HCT116 (cell line): ENCODE measurements at regions not wholly inside any gene's neighbourhood (a gene's known extent, or its start where the extent isn't known, plus 50 kb on each side); places are given as distances from the start of the nearest gene placed in this dataset.

ENCODE experiments used
- ATAC-seq: fragments of 200-7000 bp; cut with Tn5 transposase; 2 replicates; pipeline ENCODE4 v1.9.1; 2020; ENCODE audit warnings: mild to moderate bottlenecking, moderate library complexity
- BruUV-seq: library from RNA; stranded (reverse); fragments of 400-500 nt; replicated peaks from 2 replicates; lab custom pipeline; 2021; lab: Mats Ljungman, UMichigan
- CTCF ChIA-PET: fragments of 300-600 bp; sonication (Branson Sonifier 250); formaldehyde crosslinking; loops from one replicate; lab custom pipeline; 2021; ENCODE audit warnings: antibody characterized with exemption; lab: Charles Lee
- POLR2A ChIA-PET: fragments of 300-600, 350-600 bp; sonication (Branson Sonifier 250); formaldehyde crosslinking; loops from one replicate; lab custom pipeline; 2021; ENCODE audit warnings: antibody characterized with exemption; lab: Charles Lee
- RAD21 ChIA-PET, 2 experiments: fragments of 300-600 bp; sonication (Branson Sonifier 250); formaldehyde crosslinking; loops; one replicate each; lab custom pipeline; 2023; ENCODE audit warnings: low total read pairs in 2 of 2; ENCODE audit not compliant: uncharacterized antibody in 2 of 2, unreplicated experiment in 2 of 2, low non-redundant PET in 1 of 2; lab: Charles Lee
- DNase-seq: peaks from one replicate; pipeline ENCODE4 v3.0.0-alpha.2; 2010; ENCODE audit warnings: low read depth, low spot score
- H2AFZ ChIP-seq: fragments of 200-600 bp; shearing (Covaris generic), sonication (generic); 2 replicates; pipeline ENCODE4 v1.6.1; 2017; ENCODE audit warnings: low read depth, mixed run types, mixed read lengths, antibody characterized with exemption, low read length; ENCODE audit not compliant: poor library complexity, severe bottlenecking
- H3K27ac ChIP-seq: 2 replicates; pipeline ENCODE4 v1.5.1; 2012; ENCODE audit warnings: low read depth, low read length
- H3K27me3 ChIP-seq: fragments of 200-600 bp; sonication (generic); 2 replicates; pipeline ENCODE4 v1.6.1; 2016; ENCODE audit warnings: mixed run types, low read length, mixed read lengths; ENCODE audit not compliant: insufficient read depth
- H3K36me3 ChIP-seq, 2 experiments: fragments of 200-500 bp in 1 of 2; fragments of 200-600 bp in 1 of 2; sonication (Bioruptor generic) in 1 of 2; sonication (generic) in 1 of 2; 2 replicates each; pipeline versions ENCODE4 v1.5.1 to v1.6.1; 2014 to 2016; ENCODE audit warnings: low read length in 2 of 2, inconsistent platforms in 1 of 2, mixed read lengths in 1 of 2, mixed run types in 1 of 2; ENCODE audit not compliant: insufficient read depth in 2 of 2, control insufficient read depth in 1 of 2
- H3K4me1 ChIP-seq, 2 experiments: fragments of 200-600 bp in 1 of 2; sonication (generic) in 1 of 2; 2 replicates each; pipeline versions ENCODE4 v1.5.1 to v1.6.1; 2012 to 2017; ENCODE audit warnings: low read length in 2 of 2, inconsistent platforms in 1 of 2, mild to moderate bottlenecking in 1 of 2, mixed read lengths in 1 of 2, mixed run types in 1 of 2, moderate library complexity in 1 of 2; ENCODE audit not compliant: insufficient read depth in 2 of 2, control insufficient read depth in 1 of 2
- H3K4me2 ChIP-seq: fragments of 200-600 bp; sonication (generic); 2 replicates; pipeline ENCODE4 v1.6.1; 2017; ENCODE audit warnings: mixed run types, low read length, mixed read lengths
- H3K4me3 ChIP-seq, 2 experiments: fragments of 200-600 bp in 1 of 2; sonication (generic) in 1 of 2; replicated peaks in 1 of 2; 2 replicates each; pipeline ENCODE4 v1.5.1; 2011 to 2016; ENCODE audit warnings: low read length in 2 of 2, control low read depth in 1 of 2, low read depth in 1 of 2, mild to moderate bottlenecking in 1 of 2, mixed read lengths in 1 of 2, mixed run types in 1 of 2
- H3K79me2 ChIP-seq: fragments of 200-600 bp; sonication (generic); 2 replicates; pipeline ENCODE4 v1.6.1; 2017; ENCODE audit warnings: mild to moderate bottlenecking, mixed run types, low read length, moderate library complexity, mixed read lengths; ENCODE audit not compliant: insufficient read depth
- H3K9ac ChIP-seq: fragments of 200-600 bp; sonication (generic); 2 replicates; pipeline ENCODE4 v1.6.1; 2016; ENCODE audit warnings: low read length, mixed read lengths
- H3K9me2 ChIP-seq: fragments of 200-600 bp; sonication (generic), shearing (Covaris generic); 2 replicates; pipeline ENCODE4 v1.6.1; 2017; ENCODE audit warnings: mixed run types, mild to moderate bottlenecking, moderate library complexity; ENCODE audit not compliant: insufficient read depth
- H3K9me3 ChIP-seq, 2 experiments: fragments of 200-500 bp in 1 of 2; fragments of 200-600 bp in 1 of 2; sonication (Bioruptor generic) in 1 of 2; sonication (generic) in 1 of 2; 2 replicates each; pipeline ENCODE4 v1.6.1; 2014 to 2017; ENCODE audit warnings: low read length in 2 of 2, mixed read lengths in 2 of 2, inconsistent platforms in 1 of 2, low read depth in 1 of 2, mild to moderate bottlenecking in 1 of 2, mixed run types in 1 of 2, moderate library complexity in 1 of 2; ENCODE audit not compliant: control insufficient read depth in 1 of 2, insufficient read depth in 1 of 2
- H4K20me1 ChIP-seq: fragments of 200-600 bp; sonication (generic), shearing (Covaris generic); 2 replicates; pipeline ENCODE4 v1.6.1; 2017; ENCODE audit warnings: mixed run types, mild to moderate bottlenecking, moderate library complexity; ENCODE audit not compliant: insufficient read depth
- CBX3 ChIP-seq: IDR thresholded peaks from 2 replicates; pipeline ENCODE4 v1.6.1; 2012; ENCODE audit warnings: low read depth
- CEBPB ChIP-seq: IDR thresholded peaks from 2 replicates; pipeline ENCODE4 v1.6.1; 2012; ENCODE audit warnings: low read depth
- EZH2 ChIP-seq: fragments of 200-600 bp; sonication (generic); IDR thresholded peaks from 2 replicates; pipeline ENCODE4 v1.6.1; 2017; ENCODE audit warnings: antibody characterized with exemption, mixed run types
- FOSL1 ChIP-seq: IDR thresholded peaks from 2 replicates; pipeline ENCODE4 v1.6.1; 2012; ENCODE audit warnings: low read depth
- RAD21 ChIP-seq: IDR thresholded peaks from 2 replicates; pipeline ENCODE4 v1.6.1; 2012; ENCODE audit warnings: low read depth, mild to moderate bottlenecking
- SIN3A ChIP-seq: IDR thresholded peaks from 2 replicates; pipeline ENCODE4 v1.6.1; 2012; ENCODE audit warnings: low read depth
- SRF ChIP-seq: IDR thresholded peaks from 2 replicates; pipeline ENCODE4 v1.6.1; 2012; ENCODE audit warnings: low read depth
- YY1 ChIP-seq: IDR thresholded peaks from 2 replicates; pipeline ENCODE4 v1.6.1; 2011; ENCODE audit warnings: low read length, low read depth, moderate library complexity, mild to moderate bottlenecking; ENCODE audit not compliant: insufficient replicate concordance; ENCODE audit errors: extremely low read depth
- ZFX ChIP-seq: fragments of 450-650 bp; IDR thresholded peaks from 2 replicates; pipeline ENCODE4 v1.6.1; 2017
- ZNF274 ChIP-seq: fragments of 200-500 bp; sonication (Bioruptor generic); IDR thresholded peaks from 2 replicates; pipeline ENCODE4 v1.6.1; 2014; ENCODE audit warnings: mild to moderate bottlenecking, low read depth, low read length, inconsistent platforms
- intact Hi-C: fragments of 100-400 bp; cut with micrococcal nuclease; formaldehyde crosslinking; loops from 2 replicates; pipeline ENCODE4 v1.10.0; 2022
- TF ChIP-seq, protein P1 (sequence below), 3 experiments: fragments of 200-600 bp in 1 of 3; sonication (generic) in 1 of 3; IDR thresholded peaks in 2 of 3; conservative IDR thresholded peaks in 1 of 3; 2 replicates each; pipeline ENCODE4 v1.5.1; 2012 to 2017; ENCODE audit warnings: low read depth in 2 of 3, low read length in 2 of 3, antibody characterized with exemption in 1 of 3, borderline replicate concordance in 1 of 3, control low read depth in 1 of 3, mild to moderate bottlenecking in 1 of 3, mixed read lengths in 1 of 3, mixed run types in 1 of 3, moderate library complexity in 1 of 3; ENCODE audit not compliant: insufficient read depth in 1 of 3

DNA sequence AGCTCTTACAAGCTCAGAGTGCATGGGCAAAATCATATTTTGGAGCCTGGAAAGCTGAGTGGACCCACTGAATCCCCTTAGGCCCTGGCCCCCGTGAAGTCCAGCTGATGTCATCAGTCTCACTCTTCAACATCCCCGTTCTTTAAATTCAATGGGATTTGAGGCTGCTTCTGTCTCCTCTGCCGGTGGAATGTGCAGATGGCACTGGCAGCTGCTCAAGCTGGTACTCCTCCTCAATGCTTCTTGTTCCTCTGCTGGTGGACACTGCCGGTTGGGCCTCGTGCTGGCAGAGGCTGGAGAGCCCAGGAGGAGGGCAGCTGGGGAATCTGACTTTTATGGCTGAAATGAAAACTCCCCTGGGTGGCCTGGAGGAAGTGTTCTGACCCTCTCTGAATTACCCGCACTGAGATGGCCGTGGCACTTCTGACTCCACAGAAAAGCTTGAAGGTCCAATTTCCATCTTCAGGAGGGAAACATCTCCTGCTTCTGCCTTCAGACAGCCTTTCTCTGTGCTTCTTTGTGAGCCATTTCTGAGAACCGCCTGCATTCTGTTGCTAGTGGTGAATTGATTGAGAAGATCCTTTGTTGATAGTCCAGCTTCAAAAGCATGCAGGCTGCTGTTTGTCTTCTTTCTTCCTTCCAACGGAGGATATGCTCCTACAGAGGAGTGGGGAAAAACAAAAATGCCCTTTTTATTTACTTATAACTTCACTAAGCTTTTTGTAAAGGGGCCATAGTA is 298.9 kb downstream of the TMEM38B start:
- no peaks in the 10 kb centered on the region for H4K20me1 ChIP-seq
- intact Hi-C loops = no loop called here
- no peak for ATAC-seq
- no peak for DNase-seq
- H3K4me1 ChIP-seq = peaks cover 0 to 4% of the 10 kb centered on the region in 2 experiments; a peak in 1 of 4 replicates
- CTCF ChIA-PET = no interaction called here
- no peaks in the 10 kb centered on the region for H3K9me3 ChIP-seq
- no TSS peak for BruUV-seq
- RAD21 ChIA-PET = no interaction called here
- POLR2A ChIA-PET = no interaction called here
- no peaks in the 10 kb centered on the region for H3K79me2 ChIP-seq
- no peak overlapping the region for H3K27ac ChIP-seq
- H3K9ac ChIP-seq = no peak overlapping the region
- H3K36me3 ChIP-seq = no peaks in the 10 kb centered on the region
- TF ChIP-seq FOSL1 = no peak
- no peak for TF ChIP-seq SRF
- no peak for TF ChIP-seq CEBPB
- no peak for TF ChIP-seq ZNF274
- no peak for TF ChIP-seq YY1
- no peak for TF ChIP-seq CBX3
- no peak for TF ChIP-seq ZFX
- no peak for TF ChIP-seq RAD21
- TF ChIP-seq, protein P1, sequence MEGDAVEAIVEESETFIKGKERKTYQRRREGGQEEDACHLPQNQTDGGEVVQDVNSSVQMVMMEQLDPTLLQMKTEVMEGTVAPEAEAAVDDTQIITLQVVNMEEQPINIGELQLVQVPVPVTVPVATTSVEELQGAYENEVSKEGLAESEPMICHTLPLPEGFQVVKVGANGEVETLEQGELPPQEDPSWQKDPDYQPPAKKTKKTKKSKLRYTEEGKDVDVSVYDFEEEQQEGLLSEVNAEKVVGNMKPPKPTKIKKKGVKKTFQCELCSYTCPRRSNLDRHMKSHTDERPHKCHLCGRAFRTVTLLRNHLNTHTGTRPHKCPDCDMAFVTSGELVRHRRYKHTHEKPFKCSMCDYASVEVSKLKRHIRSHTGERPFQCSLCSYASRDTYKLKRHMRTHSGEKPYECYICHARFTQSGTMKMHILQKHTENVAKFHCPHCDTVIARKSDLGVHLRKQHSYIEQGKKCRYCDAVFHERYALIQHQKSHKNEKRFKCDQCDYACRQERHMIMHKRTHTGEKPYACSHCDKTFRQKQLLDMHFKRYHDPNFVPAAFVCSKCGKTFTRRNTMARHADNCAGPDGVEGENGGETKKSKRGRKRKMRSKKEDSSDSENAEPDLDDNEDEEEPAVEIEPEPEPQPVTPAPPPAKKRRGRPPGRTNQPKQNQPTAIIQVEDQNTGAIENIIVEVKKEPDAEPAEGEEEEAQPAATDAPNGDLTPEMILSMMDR (IDR thresholded peaks at IDR 0.05 in 2 of 3, conservative IDR thresholded peaks at IDR 0.05 in 1 of 3; ENCODE audit: borderline replicate concordance in 1 of 3, insufficient read depth in 1 of 3, low read depth in 2 of 3, low read length in 2 of 3) = no peak
- no peak for TF ChIP-seq EZH2
- TF ChIP-seq SIN3A = no peak
- no peak overlapping the region for H3K4me3 ChIP-seq
- H3K27me3 ChIP-seq = peaks cover 11% of the 10 kb centered on the region
- no peak overlapping the region for H2AFZ ChIP-seq
- H3K9me2 ChIP-seq = no peaks in the 10 kb centered on the region
- no peak overlapping the region for H3K4me2 ChIP-seq
